ENCODE measurements at regions not wholly inside any gene's neighbourhood (a gene's known extent, or its start where the extent isn't known, plus 50 kb on each side); places are given as distances from the start of the nearest gene placed in this dataset.

GRCh38 chr12:89838833-89839232 lies 130.2 kb upstream of the ATP2B1 start:
- no peaks in the 10 kb centered on the region for H3K79me2 ChIP-seq (ENCODE audit: control insufficient read depth, insufficient read depth, low read length)
- DNase-seq (ENCODE audit: low read depth in 2 of 2) = no peak

GRCh38 chr12:89836026-89836425 lies 127.4 kb upstream of the ATP2B1 start:
- H4K20me1 ChIP-seq (ENCODE audit: control insufficient read depth, extremely low read depth, insufficient read depth, low read length) = no peaks in the 10 kb centered on the region
- H3K36me3 ChIP-seq (ENCODE audit: control insufficient read depth, insufficient read depth, low read length) = no peaks in the 10 kb centered on the region
- no peak overlapping the region for H3K27ac ChIP-seq (ENCODE audit: insufficient read depth, low read length)
- no peak for DNase-seq (ENCODE audit: low read depth in 2 of 2)
- H3K4me2 ChIP-seq (ENCODE audit: extremely low read depth, insufficient read depth, low read length) = no peak overlapping the region
- no peak for TF ChIP-seq EZH2 (IDR thresholded peaks at IDR 0.05; ENCODE audit: low read length, missing control alignments)
- no peak for TF ChIP-seq CTCF (conservative IDR thresholded peaks at IDR 0.05 in 1 of 2, IDR thresholded peaks at IDR 0.05 in 1 of 2; ENCODE audit: low read depth in 1 of 2, low read length in 2 of 2)
- no peaks in the 10 kb centered on the region for H3K79me2 ChIP-seq (ENCODE audit: control insufficient read depth, insufficient read depth, low read length)
- no peak overlapping the region for H3K9ac ChIP-seq (ENCODE audit: insufficient read depth, low read length)
- H3K4me1 ChIP-seq (ENCODE audit: control insufficient read depth, extremely low read depth, insufficient read depth, low read length) = no peaks in the 10 kb centered on the region
- no peaks in the 10 kb centered on the region for H3K27me3 ChIP-seq (ENCODE audit: control insufficient read depth, insufficient read depth, low read length)
- no peak overlapping the region for H2AFZ ChIP-seq (ENCODE audit: low read length)
- H3K9me3 ChIP-seq (ENCODE audit: control insufficient read depth, insufficient read depth, low read depth, low read length) = no peaks in the 10 kb centered on the region
- no peak overlapping the region for H3K4me3 ChIP-seq (replicated peaks in 1 of 4; ENCODE audit: control extremely low read depth in 1 of 4, insufficient read depth in 1 of 4, low read depth in 3 of 4, low read length in 4 of 4)

More at GRCh38 chr12:89838833-89839232, 130.2 kb upstream of the ATP2B1 start:
- Histone ChIP-seq H3K4me2 (ENCODE audit: extremely low read depth, insufficient read depth, low read length) (no peak overlapping the region), H3K9me3 (ENCODE audit: control insufficient read depth, insufficient read depth, low read depth, low read length) (no peaks in the 10 kb centered on the region), H3K4me3 (replicated peaks in 1 of 4; ENCODE audit: control extremely low read depth in 1 of 4, insufficient read depth in 1 of 4, low read depth in 3 of 4, low read length in 4 of 4) (no peak overlapping the region), H3K27me3 (ENCODE audit: control insufficient read depth, insufficient read depth, low read length) (no peaks in the 10 kb centered on the region), H3K9ac (ENCODE audit: insufficient read depth, low read length) (no peak overlapping the region), H3K4me1 (ENCODE audit: control insufficient read depth, extremely low read depth, insufficient read depth, low read length) (no peaks in the 10 kb centered on the region), H2AFZ (ENCODE audit: low read length) (no peak overlapping the region), H3K36me3 (ENCODE audit: control insufficient read depth, insufficient read depth, low read length) (no peaks in the 10 kb centered on the region), H3K27ac (ENCODE audit: insufficient read depth, low read length) (no peak overlapping the region), H4K20me1 (ENCODE audit: control insufficient read depth, extremely low read depth, insufficient read depth, low read length) (no peaks in the 10 kb centered on the region)
- TF ChIP-seq EZH2 (IDR thresholded peaks at IDR 0.05; ENCODE audit: low read length, missing control alignments) (no peak), CTCF (conservative IDR thresholded peaks at IDR 0.05 in 1 of 2, IDR thresholded peaks at IDR 0.05 in 1 of 2; ENCODE audit: low read depth in 1 of 2, low read length in 2 of 2) (no peak)

- Histone ChIP-seq H3K4me3 (replicated peaks in 1 of 4; ENCODE audit: control extremely low read depth in 1 of 4, insufficient read depth in 1 of 4, low read depth in 3 of 4, low read length in 4 of 4) (no peak overlapping the region), H3K36me3 (ENCODE audit: control insufficient read depth, insufficient read depth, low read length) (no peaks in the 10 kb centered on the region), H2AFZ (ENCODE audit: low read length) (no peak overlapping the region), H4K20me1 (ENCODE audit: control insufficient read depth, extremely low read depth, insufficient read depth, low read length) (no peaks in the 10 kb centered on the region), H3K27ac (ENCODE audit: insufficient read depth, low read length) (no peak overlapping the region), H3K79me2 (ENCODE audit: control insufficient read depth, insufficient read depth, low read length) (no peaks in the 10 kb centered on the region), H3K4me1 (ENCODE audit: control insufficient read depth, extremely low read depth, insufficient read depth, low read length) (no peaks in the 10 kb centered on the region), H3K4me2 (ENCODE audit: extremely low read depth, insufficient read depth, low read length) (no peak overlapping the region), H3K9ac (ENCODE audit: insufficient read depth, low read length) (no peak overlapping the region), H3K27me3 (ENCODE audit: control insufficient read depth, insufficient read depth, low read length) (no peaks in the 10 kb centered on the region), H3K9me3 (ENCODE audit: control insufficient read depth, insufficient read depth, low read depth, low read length) (no peaks in the 10 kb centered on the region)
- no peak for DNase-seq (ENCODE audit: low read depth in 2 of 2)
- TF ChIP-seq CTCF (conservative IDR thresholded peaks at IDR 0.05 in 1 of 2, IDR thresholded peaks at IDR 0.05 in 1 of 2; ENCODE audit: low read depth in 1 of 2, low read length in 2 of 2) (no peak), EZH2 (IDR thresholded peaks at IDR 0.05; ENCODE audit: low read length, missing control alignments) (no peak)
These were observed 126.0 kb upstream of the ATP2B1 start for GRCh38 chr12:89834676-89835075.
